ENCODE measurements at regions not wholly inside any gene's neighbourhood (a gene's known extent, or its start where the extent isn't known, plus 50 kb on each side); places are given as distances from the start of the nearest gene placed in this dataset.

DNA sequence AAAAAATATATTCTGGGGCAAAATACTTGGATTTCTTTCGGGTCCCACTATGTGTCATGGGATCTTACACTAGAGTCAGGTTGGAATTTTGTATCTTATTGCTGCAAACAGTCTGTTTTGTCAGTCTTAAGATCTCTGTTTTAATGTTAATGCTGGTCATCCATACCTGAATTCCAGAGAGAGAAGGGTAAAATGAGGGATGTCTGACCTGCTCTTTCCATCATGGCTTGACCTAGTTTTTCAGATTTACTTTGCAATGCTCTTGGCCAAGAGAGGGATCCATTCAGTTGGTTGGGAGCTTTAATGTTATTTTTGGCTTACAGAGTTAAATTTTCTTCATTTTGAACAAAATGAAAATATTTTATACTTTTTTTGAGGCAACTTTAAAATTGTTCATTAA lies 117.2 kb downstream of the CASP12 start:
- TF ChIP-seq CTCF (IDR thresholded peaks at IDR 0.05) (no peak), POLR2AphosphoS5 (IDR thresholded peaks at IDR 0.05) (no peak)

Data from stomach (tissue), 4 donors.